ENCODE measurements at regions not wholly inside any gene's neighbourhood (a gene's known extent, or its start where the extent isn't known, plus 50 kb on each side); places are given as distances from the start of the nearest gene placed in this dataset.

DNA sequence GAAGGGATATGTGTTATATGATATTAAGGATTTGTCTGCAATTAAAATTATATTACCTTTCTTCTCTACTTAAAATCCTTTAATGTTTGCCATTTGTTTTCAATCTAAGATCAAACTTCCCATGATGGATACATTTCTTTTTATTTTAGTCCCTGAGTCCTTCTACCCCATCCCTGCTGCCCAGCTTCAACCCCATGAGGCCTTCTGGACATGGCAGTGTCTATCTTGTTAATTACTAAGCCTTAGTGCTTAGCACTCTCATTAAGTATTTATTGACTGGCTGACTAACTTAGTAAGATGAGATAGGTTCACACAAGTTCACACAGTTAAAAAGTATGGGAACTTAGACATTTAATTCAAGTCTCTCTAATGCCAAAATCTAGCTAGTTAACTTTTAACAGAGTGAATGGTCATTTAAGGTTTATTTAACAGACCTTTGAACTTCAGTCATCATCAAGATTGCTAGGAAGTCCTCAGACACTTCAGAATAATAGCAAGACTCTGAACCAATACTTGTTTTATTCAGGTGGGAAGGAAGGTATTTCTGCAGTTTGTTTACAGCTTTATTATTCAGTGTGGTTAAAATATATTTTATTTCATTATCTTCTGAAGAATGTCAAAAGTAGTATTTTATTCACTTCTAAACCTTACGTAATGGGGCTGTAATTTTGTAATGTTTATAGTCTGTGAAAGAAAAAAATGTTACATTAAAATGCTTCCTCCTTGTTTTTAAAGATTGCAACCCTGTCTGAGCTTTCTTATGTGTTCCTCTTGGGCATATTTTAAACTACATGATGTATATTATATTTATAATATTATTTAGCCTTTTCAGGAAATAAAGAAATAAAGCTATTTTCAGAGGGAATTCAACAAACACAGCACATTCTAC, 848.9 kb downstream of the REEP3 start:
- H3K27me3 Mint-ChIP-seq = no peaks in the 10 kb centered on the region
- H3K4me1 Mint-ChIP-seq = no peaks in the 10 kb centered on the region
- DNase-seq = no peak
- CTCF ChIA-PET = no interaction called here
- no peaks in the 10 kb centered on the region for H3K36me3 Mint-ChIP-seq
- no peaks in the 10 kb centered on the region for H3K9me3 Mint-ChIP-seq (ENCODE audit: low read depth)
- ATAC-seq = no peak
- H3K4me3 Mint-ChIP-seq = no peak overlapping the region
- no peak overlapping the region for H3K27ac Mint-ChIP-seq

- H3K4me3 Mint-ChIP-seq = no peak overlapping the region
- H3K36me3 Mint-ChIP-seq = no peaks in the 10 kb centered on the region
- ATAC-seq = no peak
Measured at GRCh38 chr10:64374346-64374745, 853.1 kb downstream of the REEP3 start.

DNA sequence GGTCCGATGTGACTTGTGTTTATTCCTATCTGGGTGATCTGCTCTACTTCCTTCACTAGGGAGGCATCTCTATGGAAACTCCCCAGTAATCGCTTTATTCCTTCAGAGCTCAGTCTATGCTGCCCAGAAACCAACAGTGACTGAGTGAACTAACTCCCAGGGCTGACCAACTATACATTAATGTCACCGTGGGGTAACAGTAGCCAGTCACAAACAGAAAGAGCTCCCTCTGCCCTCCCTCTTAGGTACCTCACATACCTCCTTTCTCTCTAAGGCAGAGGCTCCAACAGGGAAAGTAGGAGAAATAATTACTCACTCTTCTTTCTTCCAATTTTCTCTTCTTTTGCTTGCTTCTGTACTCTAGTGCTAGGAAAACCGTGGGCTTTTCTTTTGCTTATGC, 855.0 kb downstream of the REEP3 start:
- ATAC-seq (no peak), DNase-seq (no peak)
- Mint-ChIP-seq H3K4me1 (no peaks in the 10 kb centered on the region), H3K9me3 (ENCODE audit: low read depth) (no peaks in the 10 kb centered on the region), H3K27me3 (no peaks in the 10 kb centered on the region), H3K4me3 (no peak overlapping the region), H3K27ac (no peak overlapping the region), H3K36me3 (no peaks in the 10 kb centered on the region)
- CTCF ChIA-PET = no interaction called here

More at GRCh38 chr10:64374346-64374745, 853.1 kb downstream of the REEP3 start:
- Mint-ChIP-seq H3K27ac (no peak overlapping the region), H3K9me3 (ENCODE audit: low read depth) (no peaks in the 10 kb centered on the region), H3K4me1 (no peaks in the 10 kb centered on the region), H3K27me3 (no peaks in the 10 kb centered on the region)
- no peak for DNase-seq
- CTCF ChIA-PET = no interaction called here

GRCh38 chr10:64379898-64380297, 858.7 kb downstream of the REEP3 start:
- CTCF ChIA-PET = no interaction called here
- Mint-ChIP-seq H3K4me1 (no peaks in the 10 kb centered on the region), H3K9me3 (ENCODE audit: low read depth) (peaks cover 5% of the 10 kb centered on the region), H3K27me3 (no peaks in the 10 kb centered on the region), H3K36me3 (no peaks in the 10 kb centered on the region), H3K4me3 (no peak overlapping the region), H3K27ac (no peak overlapping the region)
- DNase-seq = no peak
- ATAC-seq = no peak

GRCh38 chr10:64385355-64385754, 864.2 kb downstream of the REEP3 start:
- Mint-ChIP-seq H3K27ac (no peak overlapping the region), H3K4me1 (no peaks in the 10 kb centered on the region), H3K4me3 (no peak overlapping the region), H3K9me3 (ENCODE audit: low read depth) (peaks cover 7% of the 10 kb centered on the region), H3K36me3 (no peaks in the 10 kb centered on the region), H3K27me3 (no peaks in the 10 kb centered on the region)
- CTCF ChIA-PET = no interaction called here
- ATAC-seq (no peak), DNase-seq (no peak)

DNA sequence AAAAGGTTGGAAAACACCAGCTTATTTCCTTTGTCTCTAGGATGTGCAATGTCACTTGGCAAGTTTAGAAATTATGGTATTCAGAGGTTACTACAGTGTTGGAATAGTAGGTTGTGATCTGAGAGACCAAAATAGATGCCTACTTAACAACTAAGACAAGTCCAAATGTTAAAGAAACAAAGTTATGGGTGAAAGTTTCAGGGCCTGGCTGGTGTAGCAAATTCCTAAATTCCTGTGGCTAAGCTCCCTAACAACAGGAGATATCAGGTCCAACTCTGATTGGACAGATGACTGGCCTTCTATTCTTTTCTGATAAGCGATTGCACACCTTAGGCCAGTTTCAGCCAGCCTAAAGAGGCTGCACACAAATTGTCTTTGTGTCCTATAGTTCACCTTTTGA, 873.5 kb downstream of the REEP3 start:
- CTCF ChIA-PET = no interaction called here
- no peak for DNase-seq
- no peaks in the 10 kb centered on the region for H3K4me1 Mint-ChIP-seq

GRCh38 chr10:64396105-64396708, 875.0 kb downstream of the REEP3 start:
- ATAC-seq (no peak), DNase-seq (no peak)
- CTCF ChIA-PET = no interaction called here
- Mint-ChIP-seq H3K4me1 (no peaks in the 10 kb centered on the region), H3K27ac (no peak overlapping the region), H3K36me3 (no peaks in the 10 kb centered on the region), H3K9me3 (ENCODE audit: low read depth) (peaks cover 7% of the 10 kb centered on the region), H3K27me3 (no peaks in the 10 kb centered on the region), H3K4me3 (no peak overlapping the region)

More for the DNA sequence above, 873.5 kb downstream of the REEP3 start:
- peaks cover 7% of the 10 kb centered on the region for H3K9me3 Mint-ChIP-seq (ENCODE audit: low read depth)
- H3K27me3 Mint-ChIP-seq = no peaks in the 10 kb centered on the region
- H3K4me3 Mint-ChIP-seq = no peak overlapping the region
- no peak for ATAC-seq
- no peaks in the 10 kb centered on the region for H3K36me3 Mint-ChIP-seq
- no peak overlapping the region for H3K27ac Mint-ChIP-seq

DNA sequence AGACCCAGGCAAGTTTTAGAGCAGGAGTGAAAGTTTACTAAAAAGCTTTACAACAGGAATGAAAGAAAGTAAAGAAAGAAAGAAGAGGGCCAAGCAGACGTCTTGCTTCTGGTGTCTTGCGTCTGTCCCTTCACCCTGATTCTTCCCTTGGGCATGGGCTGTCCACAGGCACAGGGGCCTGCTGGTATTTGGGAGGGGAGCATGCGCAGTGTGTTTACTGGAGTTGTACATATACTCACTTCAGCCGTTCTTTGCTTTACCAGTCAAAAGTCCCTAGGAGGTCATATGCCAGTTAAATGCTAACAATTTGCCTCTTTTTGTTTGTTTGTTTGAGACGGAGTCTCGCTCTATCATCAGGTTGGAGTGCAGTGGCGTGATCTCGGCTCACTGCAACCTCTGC, 875.9 kb downstream of the REEP3 start:
- CTCF ChIA-PET = no interaction called here
- peaks cover 7% of the 10 kb centered on the region for H3K9me3 Mint-ChIP-seq (ENCODE audit: low read depth)
- H3K27me3 Mint-ChIP-seq = no peaks in the 10 kb centered on the region
- DNase-seq (no peak), ATAC-seq (no peak)
- H3K4me3 Mint-ChIP-seq = no peak overlapping the region
- no peaks in the 10 kb centered on the region for H3K36me3 Mint-ChIP-seq
- no peaks in the 10 kb centered on the region for H3K4me1 Mint-ChIP-seq
- H3K27ac Mint-ChIP-seq = no peak overlapping the region

- H3K4me1 Mint-ChIP-seq = no peaks in the 10 kb centered on the region
- no peak overlapping the region for H3K27ac Mint-ChIP-seq
- ATAC-seq = no peak
- H3K9me3 Mint-ChIP-seq (ENCODE audit: low read depth) = peaks cover 7% of the 10 kb centered on the region
- no peaks in the 10 kb centered on the region for H3K27me3 Mint-ChIP-seq
- no peak overlapping the region for H3K4me3 Mint-ChIP-seq
- no peak for DNase-seq
- no peaks in the 10 kb centered on the region for H3K36me3 Mint-ChIP-seq
- CTCF ChIA-PET = no interaction called here
Measured at GRCh38 chr10:64408391-64409183, 887.4 kb downstream of the REEP3 start.

DNA sequence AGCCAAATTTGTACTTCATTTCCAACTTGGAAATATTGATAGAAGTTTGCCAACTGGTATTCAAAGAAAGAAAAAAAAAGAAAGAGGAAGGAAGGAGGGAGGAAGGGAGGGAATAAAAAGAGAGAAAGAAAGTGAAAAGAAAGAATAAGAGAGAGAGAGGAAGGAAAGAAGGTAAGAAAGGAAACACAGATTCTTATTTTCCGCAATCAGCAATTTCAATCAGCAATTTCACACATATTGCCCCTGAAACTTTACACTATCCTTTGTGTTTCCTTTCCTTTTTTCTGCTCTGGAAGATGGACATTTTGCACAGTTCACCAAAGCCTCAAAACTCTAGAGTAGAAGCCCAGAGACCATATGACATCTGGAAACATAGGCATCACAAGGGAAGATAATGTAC, 888.1 kb downstream of the REEP3 start:
- CTCF ChIA-PET = no interaction called here
- H3K4me3 Mint-ChIP-seq = no peak overlapping the region
- DNase-seq (no peak), ATAC-seq (no peak)
- H3K9me3 Mint-ChIP-seq (ENCODE audit: low read depth) = peaks cover 7% of the 10 kb centered on the region
- no peak overlapping the region for H3K27ac Mint-ChIP-seq
- H3K36me3 Mint-ChIP-seq = no peaks in the 10 kb centered on the region
- H3K4me1 Mint-ChIP-seq = no peaks in the 10 kb centered on the region
- H3K27me3 Mint-ChIP-seq = no peaks in the 10 kb centered on the region

- H3K36me3 Mint-ChIP-seq = no peaks in the 10 kb centered on the region
- no peak overlapping the region for H3K4me3 Mint-ChIP-seq
Measured at GRCh38 chr10:64416011-64416410, 894.8 kb downstream of the REEP3 start.

DNA sequence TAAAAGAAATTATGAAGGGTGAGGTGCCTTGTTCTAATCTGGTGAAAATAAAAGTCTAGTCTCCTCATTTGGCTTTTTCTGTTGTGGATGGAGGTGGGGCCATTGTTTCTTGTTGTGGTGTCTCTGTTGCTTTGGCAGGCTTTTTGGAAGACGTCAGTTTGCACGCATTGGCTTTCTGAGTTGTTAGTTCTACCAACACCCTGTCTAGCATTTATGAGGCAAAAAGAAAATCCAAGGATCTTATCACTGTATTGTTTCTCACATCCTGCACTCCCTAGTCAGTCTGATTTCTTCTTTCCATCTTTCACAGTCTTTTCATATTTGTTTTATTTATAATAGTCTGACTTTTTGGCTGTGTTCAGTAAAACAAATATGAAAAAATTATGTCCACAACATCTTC, 898.3 kb downstream of the REEP3 start:
- Mint-ChIP-seq H3K27ac (no peak overlapping the region), H3K9me3 (ENCODE audit: low read depth) (peaks cover 2% of the 10 kb centered on the region), H3K4me3 (no peak overlapping the region), H3K4me1 (no peaks in the 10 kb centered on the region), H3K36me3 (no peaks in the 10 kb centered on the region), H3K27me3 (no peaks in the 10 kb centered on the region)
- CTCF ChIA-PET = no interaction called here
- DNase-seq = no peak
- no peak for ATAC-seq

More at GRCh38 chr10:64416011-64416410, 894.8 kb downstream of the REEP3 start:
- Mint-ChIP-seq H3K27me3 (no peaks in the 10 kb centered on the region), H3K4me1 (no peaks in the 10 kb centered on the region), H3K9me3 (ENCODE audit: low read depth) (peaks cover 2% of the 10 kb centered on the region), H3K27ac (no peak overlapping the region)
- no peak for DNase-seq
- no peak for ATAC-seq
- CTCF ChIA-PET = no interaction called here

GRCh38 chr10:64426745-64427144, 905.5 kb downstream of the REEP3 start:
- no peak for ATAC-seq
- peaks cover 2% of the 10 kb centered on the region for H3K9me3 Mint-ChIP-seq (ENCODE audit: low read depth)
- CTCF ChIA-PET = no interaction called here
- no peaks in the 10 kb centered on the region for H3K36me3 Mint-ChIP-seq
- DNase-seq = no peak
- no peak overlapping the region for H3K4me3 Mint-ChIP-seq
- H3K4me1 Mint-ChIP-seq = no peaks in the 10 kb centered on the region
- H3K27me3 Mint-ChIP-seq = no peaks in the 10 kb centered on the region
- H3K27ac Mint-ChIP-seq = no peak overlapping the region

Data from activated CD8-positive, alpha-beta memory T cell treated with anti-CD3 and anti-CD28 coated beads, Interleukin-2, amount 10 ng/mL, durations not matched to agents 7 days and 5 days (primary cell).